MM.1S (cell line): ENCODE measurements at regions not wholly inside any gene's neighbourhood (a gene's known extent, or its start where the extent isn't known, plus 50 kb on each side); places are given as distances from the start of the nearest gene placed in this dataset.

Source experiments
- DNase-seq: peaks from one replicate; pipeline ENCODE4 v3.0.0-alpha.2; 2015
- H2AFZ ChIP-seq: fragments of 300-600 bp; sonication (generic); 2 replicates; pipeline ENCODE4 v1.6.0; 2016; ENCODE audit warnings: antibody characterized with exemption, low read length
- H3F3A ChIP-seq: fragments of 300-600 bp; sonication (generic); 2 replicates; pipeline ENCODE4 v1.6.1; 2016; ENCODE audit warnings: mild to moderate bottlenecking, antibody characterized with exemption, low read length, moderate library complexity, mixed read lengths; ENCODE audit not compliant: insufficient read depth
- H3K27ac ChIP-seq: fragments of 300-600 bp; sonication (generic); 2 replicates; pipeline ENCODE4 v1.5.1; 2016; ENCODE audit warnings: mild to moderate bottlenecking, low read length
- H3K27me3 ChIP-seq: fragments of 300-600 bp; sonication (generic); replicated peaks from 2 replicates; pipeline ENCODE4 v1.6.0; 2016; ENCODE audit warnings: low read length; ENCODE audit not compliant: insufficient read depth
- H3K36me3 ChIP-seq: fragments of 300-600 bp; sonication (generic); replicated peaks from 2 replicates; pipeline ENCODE4 v1.6.1; 2016; ENCODE audit warnings: mild to moderate bottlenecking, low read length, mixed read lengths; ENCODE audit not compliant: insufficient read depth
- H3K4me1 ChIP-seq: fragments of 300-600 bp; sonication (generic); 2 replicates; pipeline ENCODE4 v1.6.1; 2016; ENCODE audit warnings: low read length, mixed read lengths
- H3K4me2 ChIP-seq: fragments of 300-600 bp; sonication (generic); 2 replicates; pipeline ENCODE4 v1.6.0; 2016; ENCODE audit warnings: low read depth, low read length
- H3K4me3 ChIP-seq: fragments of 300-600 bp; sonication (generic); 2 replicates; pipeline ENCODE4 v1.5.1; 2016; ENCODE audit warnings: low read length, mixed read lengths
- H3K79me2 ChIP-seq: fragments of 300-600 bp; sonication (generic); 2 replicates; pipeline ENCODE4 v1.6.1; 2016; ENCODE audit warnings: mixed run types, low read length, mixed read lengths
- H3K9ac ChIP-seq: fragments of 300-600 bp; sonication (generic); 2 replicates; pipeline ENCODE4 v1.6.1; 2016; ENCODE audit warnings: low read length, mixed read lengths
- H3K9me2 ChIP-seq: fragments of 300-600 bp; sonication (generic); replicated peaks from 2 replicates; pipeline ENCODE4 v1.6.1; 2016; ENCODE audit warnings: mild to moderate bottlenecking, low read length, mixed read lengths; ENCODE audit not compliant: insufficient read depth
- H3K9me3 ChIP-seq: fragments of 300-600 bp; sonication (generic); replicated peaks from 2 replicates; pipeline ENCODE4 v1.6.1; 2016; ENCODE audit warnings: mild to moderate bottlenecking, low read length, mixed read lengths; ENCODE audit not compliant: insufficient read depth
- H4K20me1 ChIP-seq: fragments of 300-600 bp; sonication (generic); 2 replicates; pipeline ENCODE4 v1.6.1; 2016; ENCODE audit warnings: mild to moderate bottlenecking, low read length, moderate library complexity, mixed read lengths; ENCODE audit not compliant: insufficient read depth
- EZH2 ChIP-seq: fragments of 300-600 bp; sonication (generic); optimal IDR thresholded peaks from 2 replicates; pipeline ENCODE3; 2017; ENCODE audit warnings: low read depth, mild to moderate bottlenecking, antibody characterized with exemption, low read length, mixed read lengths
- EZH2phosphoT487 ChIP-seq: fragments of 300-600 bp; sonication (generic); IDR thresholded peaks from 2 replicates; pipeline ENCODE4 v1.6.1; 2018; ENCODE audit warnings: antibody characterized with exemption, low read length
- TF ChIP-seq, protein P1 (sequence below): fragments of 300-600 bp; sonication (generic); IDR thresholded peaks from 2 replicates; pipeline ENCODE4 v1.5.1; 2016; ENCODE audit warnings: antibody characterized with exemption, low read length, mixed read lengths

GRCh38 chr3:64977308-64978100 lies 289.7 kb upstream of the ADAMTS9 start:
- Histone ChIP-seq H4K20me1 (no peaks in the 10 kb centered on the region), H3K9me3 (no peaks in the 10 kb centered on the region), H3K9me2 (no peaks in the 10 kb centered on the region), H3K4me1 (no peaks in the 10 kb centered on the region), H2AFZ (no peak overlapping the region), H3K27ac (no peak overlapping the region), H3K36me3 (no peaks in the 10 kb centered on the region), H3K4me3 (no peak overlapping the region), H3K27me3 (no peaks in the 10 kb centered on the region), H3K4me2 (no peak overlapping the region), H3F3A (no peaks in the 10 kb centered on the region), H3K79me2 (no peaks in the 10 kb centered on the region), H3K9ac (no peak overlapping the region)
- no peak for TF ChIP-seq EZH2
- TF ChIP-seq, protein P1, sequence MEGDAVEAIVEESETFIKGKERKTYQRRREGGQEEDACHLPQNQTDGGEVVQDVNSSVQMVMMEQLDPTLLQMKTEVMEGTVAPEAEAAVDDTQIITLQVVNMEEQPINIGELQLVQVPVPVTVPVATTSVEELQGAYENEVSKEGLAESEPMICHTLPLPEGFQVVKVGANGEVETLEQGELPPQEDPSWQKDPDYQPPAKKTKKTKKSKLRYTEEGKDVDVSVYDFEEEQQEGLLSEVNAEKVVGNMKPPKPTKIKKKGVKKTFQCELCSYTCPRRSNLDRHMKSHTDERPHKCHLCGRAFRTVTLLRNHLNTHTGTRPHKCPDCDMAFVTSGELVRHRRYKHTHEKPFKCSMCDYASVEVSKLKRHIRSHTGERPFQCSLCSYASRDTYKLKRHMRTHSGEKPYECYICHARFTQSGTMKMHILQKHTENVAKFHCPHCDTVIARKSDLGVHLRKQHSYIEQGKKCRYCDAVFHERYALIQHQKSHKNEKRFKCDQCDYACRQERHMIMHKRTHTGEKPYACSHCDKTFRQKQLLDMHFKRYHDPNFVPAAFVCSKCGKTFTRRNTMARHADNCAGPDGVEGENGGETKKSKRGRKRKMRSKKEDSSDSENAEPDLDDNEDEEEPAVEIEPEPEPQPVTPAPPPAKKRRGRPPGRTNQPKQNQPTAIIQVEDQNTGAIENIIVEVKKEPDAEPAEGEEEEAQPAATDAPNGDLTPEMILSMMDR = no peak
- TF ChIP-seq EZH2phosphoT487 = no peak
- DNase-seq = no peak

DNA sequence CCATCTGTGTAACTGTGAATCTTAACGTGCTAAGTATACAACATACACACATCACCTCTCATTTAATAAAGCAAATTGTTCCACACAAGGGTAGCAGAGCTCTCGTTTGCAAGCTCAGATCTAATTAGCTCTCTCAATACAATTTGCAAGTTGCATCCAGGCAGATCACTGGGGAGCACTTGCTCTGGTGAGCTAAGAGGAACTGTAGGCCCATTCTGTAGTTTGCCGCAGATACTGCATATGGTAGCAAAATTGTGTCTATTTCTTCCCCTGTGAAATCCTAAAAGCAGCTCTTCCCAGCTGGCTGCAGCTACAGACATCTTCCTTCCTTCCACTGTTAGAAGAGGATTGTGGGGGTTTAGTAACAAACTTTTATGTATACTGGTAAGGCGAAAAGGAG lies 288.7 kb upstream of the ADAMTS9 start:
- no peak overlapping the region for H3K4me2 ChIP-seq
- H3F3A ChIP-seq = no peaks in the 10 kb centered on the region
- H3K9ac ChIP-seq = no peak overlapping the region

GRCh38 chr3:64975147-64975546 lies 287.3 kb upstream of the ADAMTS9 start:
- no peaks in the 10 kb centered on the region for H3K9me3 ChIP-seq
- H3K36me3 ChIP-seq = no peaks in the 10 kb centered on the region
- H3K9ac ChIP-seq = no peak overlapping the region
- H3K4me1 ChIP-seq = no peaks in the 10 kb centered on the region
- H2AFZ ChIP-seq = no peak overlapping the region
- H3F3A ChIP-seq = no peaks in the 10 kb centered on the region
- H3K4me3 ChIP-seq = no peak overlapping the region
- H3K4me2 ChIP-seq = no peak overlapping the region
- no peak for DNase-seq
- no peak for TF ChIP-seq EZH2
- TF ChIP-seq, protein P1 = no peak
- no peak for TF ChIP-seq EZH2phosphoT487
- H3K27ac ChIP-seq = no peak overlapping the region
- H3K27me3 ChIP-seq = no peaks in the 10 kb centered on the region
- no peaks in the 10 kb centered on the region for H4K20me1 ChIP-seq
- no peaks in the 10 kb centered on the region for H3K79me2 ChIP-seq
- no peaks in the 10 kb centered on the region for H3K9me2 ChIP-seq

More for the DNA sequence above, 288.7 kb upstream of the ADAMTS9 start:
- Histone ChIP-seq H3K9me2 (no peaks in the 10 kb centered on the region), H3K36me3 (no peaks in the 10 kb centered on the region), H3K79me2 (no peaks in the 10 kb centered on the region), H3K9me3 (no peaks in the 10 kb centered on the region), H2AFZ (no peak overlapping the region), H4K20me1 (no peaks in the 10 kb centered on the region), H3K4me3 (no peak overlapping the region), H3K27me3 (no peaks in the 10 kb centered on the region), H3K27ac (no peak overlapping the region), H3K4me1 (no peaks in the 10 kb centered on the region)
- no peak for DNase-seq
- TF ChIP-seq EZH2 (no peak), EZH2phosphoT487 (no peak)
- TF ChIP-seq, protein P1 = no peak
